Ovary (tissue), 3 donors: ENCODE measurements at regions not wholly inside any gene's neighbourhood (a gene's known extent, or its start where the extent isn't known, plus 50 kb on each side); places are given as distances from the start of the nearest gene placed in this dataset.

Experiments used
- CTCF ChIP-seq, 3 donors: fragments of 450-650 bp in 2 of 3; fragments of 200-600 bp in 1 of 3; IDR thresholded peaks; one replicate each; pipeline versions ENCODE4 v1.5.1 to v1.8.0; 2016 to 2022; ENCODE audit warnings: antibody characterized with exemption in 3 of 3, mild to moderate bottlenecking in 1 of 3
- EP300 ChIP-seq: sonication (generic); formaldehyde crosslinking; IDR thresholded peaks from one replicate; pipeline ENCODE4 v1.6.1; 2017; ENCODE audit warnings: antibody characterized with exemption
- donor health status: DM: no; HTN: no; CAD: no.

DNA sequence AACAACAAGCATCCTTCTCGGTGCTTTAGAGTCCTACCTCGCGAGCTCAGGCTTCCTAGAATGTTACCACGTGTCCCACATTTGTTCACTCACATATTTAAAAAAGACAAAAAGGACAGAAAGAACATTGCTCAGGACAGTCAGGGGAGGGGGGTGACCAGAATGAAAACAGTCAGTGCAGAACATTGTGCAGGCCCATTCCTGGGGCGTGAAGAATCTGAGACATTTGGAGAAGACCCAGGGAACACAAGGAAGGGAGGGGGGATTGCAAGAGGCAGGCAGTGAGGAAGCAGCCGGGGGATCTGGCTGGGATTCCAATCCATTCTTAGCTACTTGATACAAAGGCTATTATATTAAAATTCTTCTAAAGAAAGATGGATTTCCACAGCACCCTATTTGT is 270.4 kb upstream of the CITED2 start:
- TF ChIP-seq CTCF (IDR thresholded peaks at IDR 0.05) (no peak), EP300 (no peak)
